Astrocyte of the spinal cord (primary cell): ENCODE measurements at regions not wholly inside any gene's neighbourhood (a gene's known extent, or its start where the extent isn't known, plus 50 kb on each side); places are given as distances from the start of the nearest gene placed in this dataset.

ENCODE experiments used
- DNase-seq: peaks from one replicate; pipeline ENCODE4 v3.0.0; 2011; ENCODE audit warnings: low read depth, low spot score
- H3K4me3 ChIP-seq: 2 replicates; pipeline ENCODE4 v1.5.1; 2011; ENCODE audit warnings: low read depth, mild to moderate bottlenecking, low read length, moderate library complexity
- CTCF ChIP-seq: IDR thresholded peaks from 2 replicates; pipeline ENCODE4 v1.5.1; 2012; ENCODE audit warnings: low read depth, mild to moderate bottlenecking, low read length, inconsistent platforms
- in situ Hi-C: cut with HindIII; loops from 2 replicates; pipeline ENCODE4 v1.10.0; 2017; ENCODE audit warnings: low sequenced_read_pairs

- H3K4me3 ChIP-seq = no peak overlapping the region
- no peak for DNase-seq
- no peak for TF ChIP-seq CTCF
- in situ Hi-C loops = no loop called here
Observed at GRCh38 chr1:96565546-96565945, 156.0 kb upstream of the PTBP2 start.

GRCh38 chr1:96568639-96569038, 152.9 kb upstream of the PTBP2 start:
- DNase-seq = no peak
- in situ Hi-C loops = no loop called here
- TF ChIP-seq CTCF = no peak
- H3K4me3 ChIP-seq = no peak overlapping the region

GRCh38 chr1:96569288-96569687, 152.3 kb upstream of the PTBP2 start:
- no peak for TF ChIP-seq CTCF
- H3K4me3 ChIP-seq = no peak overlapping the region
- in situ Hi-C loops = no loop called here
- no peak for DNase-seq

- H3K4me3 ChIP-seq = no peak overlapping the region
- no peak for DNase-seq
- no peak for TF ChIP-seq CTCF
- in situ Hi-C loops = no loop called here
Observed at GRCh38 chr1:96579636-96580035, 141.9 kb upstream of the PTBP2 start.

GRCh38 chr1:96580920-96581319, 140.7 kb upstream of the PTBP2 start:
- in situ Hi-C loops = no loop called here
- no peak for TF ChIP-seq CTCF
- H3K4me3 ChIP-seq = no peak overlapping the region
- no peak for DNase-seq

- no peak for DNase-seq
- no peak for TF ChIP-seq CTCF
- H3K4me3 ChIP-seq = no peak overlapping the region
- in situ Hi-C loops = no loop called here
Observed at GRCh38 chr1:96581772-96582171, 139.8 kb upstream of the PTBP2 start.

- H3K4me3 ChIP-seq = no peak overlapping the region
- DNase-seq = no peak
- TF ChIP-seq CTCF = no peak
- in situ Hi-C loops = no loop called here
Observed at GRCh38 chr1:96583903-96584302, 137.7 kb upstream of the PTBP2 start.
